HAP-1 (cell line): ENCODE measurements at regions not wholly inside any gene's neighbourhood (a gene's known extent, or its start where the extent isn't known, plus 50 kb on each side); places are given as distances from the start of the nearest gene placed in this dataset.
"Not testable (repeated sequence)": the region's sequence is repeated elsewhere in the genome, so short reads cannot be mapped to it uniquely, and the experiment has no call there.

Source experiments
- DNase-seq, 2 experiments: peaks; one replicate each; pipeline ENCODE4 v3.0.0-alpha.2; 2016 to 2020; ENCODE audit warnings: low spot score in 2 of 2
- H3K27me3 ChIP-seq: fragments of 250-450 bp; sonication (Bioruptor Pico); 2 replicates; pipeline ENCODE4 v1.5.1; 2020; ENCODE audit warnings: low read depth, mild to moderate bottlenecking, moderate library complexity
- H3K36me3 ChIP-seq: fragments of 250-450 bp; sonication (Bioruptor Pico); replicated peaks from 2 replicates; pipeline ENCODE4 v1.5.1; 2020; ENCODE audit warnings: mild to moderate bottlenecking
- H3K4me1 ChIP-seq: fragments of 250-450 bp; sonication (Bioruptor Pico); 2 replicates; pipeline ENCODE4 v1.5.1; 2020; ENCODE audit warnings: mild to moderate bottlenecking
- H3K4me3 ChIP-seq: fragments of 250-450 bp; sonication (Bioruptor Pico); 2 replicates; pipeline ENCODE4 v1.5.1; 2020; ENCODE audit warnings: mild to moderate bottlenecking, moderate library complexity
- H3K9me3 ChIP-seq: fragments of 250-450 bp; sonication (Bioruptor Pico); 2 replicates; pipeline ENCODE4 v1.5.1; 2020; ENCODE audit warnings: mild to moderate bottlenecking, moderate library complexity
- in situ Hi-C: fragments of 300-500 bp; cut with MboI; formaldehyde crosslinking; loops from 3 replicates; pipeline ENCODE4 v1.14.3; 2020; ENCODE audit warnings: low sequenced_read_pairs, inconsistent platforms, mixed read lengths

- H3K4me3 ChIP-seq, result no peak overlapping the region
- no peaks in the 10 kb centered on the region for H3K4me1 ChIP-seq
- in situ Hi-C loops, result no loop called here
- no peaks in the 10 kb centered on the region for H3K27me3 ChIP-seq
- no peaks in the 10 kb centered on the region for H3K9me3 ChIP-seq
- no peak for DNase-seq
- H3K36me3 ChIP-seq, result no peaks in the 10 kb centered on the region
These were observed 84.7 kb upstream of the ALCAM start for GRCh38 chr3:105281989-105282388.

GRCh38 chr3:105284876-105285275, 81.8 kb upstream of the ALCAM start:
- Histone ChIP-seq H3K9me3 (no peaks in the 10 kb centered on the region), H3K36me3 (no peaks in the 10 kb centered on the region), H3K4me3 (no peak overlapping the region), H3K27me3 (no peaks in the 10 kb centered on the region), H3K4me1 (no peaks in the 10 kb centered on the region)
- no peak for DNase-seq
- in situ Hi-C loops, result no loop called here

GRCh38 chr3:105285653-105286241, 81.0 kb upstream of the ALCAM start:
- no peak for DNase-seq
- in situ Hi-C loops, result no loop called here
- H3K27me3 ChIP-seq, result no peaks in the 10 kb centered on the region

GRCh38 chr3:105293441-105293840, 73.3 kb upstream of the ALCAM start:
- Histone ChIP-seq H3K27me3 (no peaks in the 10 kb centered on the region), H3K4me3 (no peak overlapping the region), H3K36me3 (no peaks in the 10 kb centered on the region), H3K4me1 (no peaks in the 10 kb centered on the region), H3K9me3 (no peaks in the 10 kb centered on the region)
- in situ Hi-C loops, result no loop called here
- no peak for DNase-seq

More at GRCh38 chr3:105285653-105286241, 81.0 kb upstream of the ALCAM start:
- Histone ChIP-seq H3K4me3 (no peak overlapping the region), H3K36me3 (no peaks in the 10 kb centered on the region), H3K4me1 (no peaks in the 10 kb centered on the region), H3K9me3 (no peaks in the 10 kb centered on the region)

GRCh38 chr3:105296182-105296822, 70.4 kb upstream of the ALCAM start:
- H3K36me3 ChIP-seq, H3K4me1 ChIP-seq, H3K9me3 ChIP-seq, in situ Hi-C loops, DNase-seq, H3K4me3 ChIP-seq, H3K27me3 ChIP-seq: not testable (repeated sequence)

- Histone ChIP-seq H3K9me3 (no peaks in the 10 kb centered on the region), H3K27me3 (no peaks in the 10 kb centered on the region), H3K4me1 (no peaks in the 10 kb centered on the region), H3K36me3 (no peaks in the 10 kb centered on the region), H3K4me3 (no peak overlapping the region)
- no peak for DNase-seq
- in situ Hi-C loops, result no loop called here
These were observed 62.2 kb upstream of the ALCAM start for GRCh38 chr3:105304487-105304886.

GRCh38 chr3:105315144-105315543, 51.6 kb upstream of the ALCAM start:
- Histone ChIP-seq H3K36me3 (no peaks in the 10 kb centered on the region), H3K9me3 (no peaks in the 10 kb centered on the region), H3K4me3 (no peak overlapping the region), H3K4me1 (no peaks in the 10 kb centered on the region), H3K27me3 (0 out of 2 replicates have a peak, but pooled peaks cover 2% of the 10 kb centered on the region)
- no peak for DNase-seq
- in situ Hi-C loops, result no loop called here

- Histone ChIP-seq H3K9me3 (no peaks in the 10 kb centered on the region), H3K4me1 (no peaks in the 10 kb centered on the region)
- in situ Hi-C loops, result no loop called here
These were observed 50.9 kb upstream of the ALCAM start for GRCh38 chr3:105315815-105316214.

GRCh38 chr3:105316331-105316730, 50.4 kb upstream of the ALCAM start:
- DNase-seq, result no peak

More at GRCh38 chr3:105315815-105316214, 50.9 kb upstream of the ALCAM start:
- DNase-seq, result no peak
- no peak overlapping the region for H3K4me3 ChIP-seq
- 0 out of 2 replicates have a peak, but pooled peaks cover 2% of the 10 kb centered on the region for H3K27me3 ChIP-seq
- no peaks in the 10 kb centered on the region for H3K36me3 ChIP-seq

More at GRCh38 chr3:105316331-105316730, 50.4 kb upstream of the ALCAM start:
- Histone ChIP-seq H3K4me1 (no peaks in the 10 kb centered on the region), H3K36me3 (no peaks in the 10 kb centered on the region), H3K4me3 (no peak overlapping the region), H3K27me3 (0 out of 2 replicates have a peak, but pooled peaks cover 2% of the 10 kb centered on the region), H3K9me3 (no peaks in the 10 kb centered on the region)
- in situ Hi-C loops, result no loop called here
